Neural progenitor cell (in vitro differentiated cells): ENCODE measurements at regions not wholly inside any gene's neighbourhood (a gene's known extent, or its start where the extent isn't known, plus 50 kb on each side); places are given as distances from the start of the nearest gene placed in this dataset.

Experiments used
- DNase-seq: peaks from one replicate; pipeline ENCODE4 v3.0.0-alpha.2; 2016; ENCODE audit warnings: low spot score
- H2AFZ ChIP-seq: fragments of 200-600 bp; sonication (generic); replicated peaks from 2 replicates; pipeline ENCODE4 v1.6.1; 2016; ENCODE audit warnings: antibody characterized with exemption
- H3F3A ChIP-seq: fragments of 200-600 bp; sonication (generic); 2 replicates; pipeline ENCODE4 v1.6.1; 2016; ENCODE audit warnings: antibody characterized with exemption, low read depth
- H3K27ac ChIP-seq: fragments of 200-600 bp; sonication (generic); 2 replicates; pipeline ENCODE4 v1.5.1; 2016; ENCODE audit warnings: mild to moderate bottlenecking
- H3K27me3 ChIP-seq: fragments of 200-600 bp; sonication (generic); 2 replicates; pipeline ENCODE4 v1.6.1; 2016; ENCODE audit warnings: mild to moderate bottlenecking, moderate library complexity
- H3K36me3 ChIP-seq: fragments of 200-600 bp; sonication (generic); 2 replicates; pipeline ENCODE4 v1.5.1; 2016
- H3K4me1 ChIP-seq: fragments of 200-600 bp; sonication (generic); 2 replicates; pipeline ENCODE4 v1.6.1; 2016; ENCODE audit warnings: mixed run types
- H3K4me2 ChIP-seq: fragments of 200-600 bp; sonication (generic); 2 replicates; pipeline ENCODE4 v1.6.1; 2016
- H3K4me3 ChIP-seq: fragments of 200-600 bp; sonication (generic); 2 replicates; pipeline ENCODE4 v1.5.1; 2016
- H3K79me2 ChIP-seq: fragments of 200-600 bp; sonication (generic); 2 replicates; pipeline ENCODE4 v1.6.1; 2016; ENCODE audit warnings: low read depth
- H3K9ac ChIP-seq: fragments of 200-600 bp; sonication (generic); 2 replicates; pipeline ENCODE4 v1.6.1; 2016
- H3K9me3 ChIP-seq: fragments of 200-600 bp; sonication (generic); 2 replicates; pipeline ENCODE4 v1.5.1; 2016; ENCODE audit warnings: low read depth
- H4K20me1 ChIP-seq: fragments of 200-600 bp; sonication (generic); 2 replicates; pipeline ENCODE4 v1.6.1; 2016; ENCODE audit warnings: low read depth
- H3K27ac Mint-ChIP-seq: 3 replicates; pipeline ENCODE4 v1.8.0; 2021; ENCODE audit warnings: mixed read lengths
- H3K27me3 Mint-ChIP-seq: 2 replicates; pipeline ENCODE4 v1.8.0; 2022; ENCODE audit warnings: low read depth, mild to moderate bottlenecking, inconsistent platforms, moderate library complexity, mixed read lengths; ENCODE audit not compliant: insufficient read depth
- H3K36me3 Mint-ChIP-seq: 3 replicates; pipeline ENCODE4 v1.8.0; 2021; ENCODE audit warnings: mixed read lengths
- H3K4me1 Mint-ChIP-seq: 3 replicates; pipeline ENCODE4 v1.8.0; 2021; ENCODE audit warnings: mixed read lengths
- H3K4me3 Mint-ChIP-seq: 3 replicates; pipeline ENCODE4 v1.8.0; 2021; ENCODE audit warnings: mild to moderate bottlenecking, moderate library complexity, mixed read lengths
- H3K9me3 Mint-ChIP-seq: 3 replicates; pipeline ENCODE4 v1.8.0; 2020; ENCODE audit warnings: mixed read lengths
- CTCF ChIP-seq: fragments of 200-600 bp; sonication (generic); IDR thresholded peaks from 2 replicates; pipeline ENCODE4 v1.5.1; 2017; ENCODE audit warnings: antibody characterized with exemption, mild to moderate bottlenecking
- EZH2 ChIP-seq: fragments of 200-600 bp; sonication (generic); IDR thresholded peaks from 2 replicates; pipeline ENCODE4 v1.6.1; 2017; ENCODE audit warnings: antibody characterized with exemption, mild to moderate bottlenecking, moderate library complexity
- EZH2phosphoT487 ChIP-seq: fragments of 200-600 bp; sonication (generic); IDR thresholded peaks from 2 replicates; pipeline ENCODE4 v1.6.1; 2017; ENCODE audit warnings: antibody characterized with exemption

DNA sequence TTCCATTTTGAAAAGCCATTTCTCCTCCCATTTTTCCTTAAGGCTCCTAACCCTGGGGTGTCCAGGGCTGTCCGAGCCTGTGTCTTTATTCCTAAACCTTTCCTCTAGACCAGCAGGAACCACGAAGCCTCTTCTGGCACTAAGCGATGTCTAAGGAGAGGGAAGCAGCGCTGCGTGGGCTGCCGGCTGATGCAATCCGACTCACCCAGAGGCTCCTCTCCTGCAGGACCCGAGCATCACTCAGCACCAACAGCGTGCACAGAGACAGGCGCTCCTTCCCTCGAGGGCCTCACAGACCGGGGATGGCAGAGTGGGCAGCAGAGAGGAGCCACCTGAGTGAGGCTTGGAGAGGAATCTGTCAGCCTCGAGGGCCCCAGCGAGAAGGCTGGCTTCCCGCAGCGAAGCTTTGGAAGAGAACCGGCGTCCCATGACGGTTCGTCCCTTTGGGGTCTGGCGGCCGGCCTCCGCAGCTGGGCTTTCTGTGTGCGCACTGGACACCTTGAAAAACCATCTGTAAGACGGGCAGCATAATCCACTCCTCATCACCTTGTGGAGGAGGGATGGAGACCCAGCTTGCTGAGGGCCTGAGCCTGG is 174.3 kb downstream of the FOXL1 start:
- Histone ChIP-seq H3K9me3 (no peaks in the 10 kb centered on the region), H3K36me3 (no peaks in the 10 kb centered on the region), H3F3A (peaks cover 14% of the 10 kb centered on the region), H3K4me3 (no peak overlapping the region), H3K79me2 (no peaks in the 10 kb centered on the region), H3K9ac (no peak overlapping the region), H3K27ac (no peak overlapping the region), H4K20me1 (no peaks in the 10 kb centered on the region), H3K4me1 (peaks cover 10% of the 10 kb centered on the region), H3K27me3 (no peaks in the 10 kb centered on the region), H3K4me2 (no peak overlapping the region), H2AFZ (peak overlapping the region; percentile 3)
- peaks cover 25% of the 10 kb centered on the region for H3K27me3 Mint-ChIP-seq
- H3K27ac Mint-ChIP-seq: peak overlapping the region; percentile 87
- no peak for DNase-seq
- H3K4me1 Mint-ChIP-seq: peaks cover 37% of the 10 kb centered on the region
- TF ChIP-seq EZH2phosphoT487: no peak
- no peak for TF ChIP-seq EZH2
- no peak for TF ChIP-seq CTCF
- H3K36me3 Mint-ChIP-seq: no peaks in the 10 kb centered on the region
- no peaks in the 10 kb centered on the region for H3K9me3 Mint-ChIP-seq
- no peak overlapping the region for H3K4me3 Mint-ChIP-seq

DNA sequence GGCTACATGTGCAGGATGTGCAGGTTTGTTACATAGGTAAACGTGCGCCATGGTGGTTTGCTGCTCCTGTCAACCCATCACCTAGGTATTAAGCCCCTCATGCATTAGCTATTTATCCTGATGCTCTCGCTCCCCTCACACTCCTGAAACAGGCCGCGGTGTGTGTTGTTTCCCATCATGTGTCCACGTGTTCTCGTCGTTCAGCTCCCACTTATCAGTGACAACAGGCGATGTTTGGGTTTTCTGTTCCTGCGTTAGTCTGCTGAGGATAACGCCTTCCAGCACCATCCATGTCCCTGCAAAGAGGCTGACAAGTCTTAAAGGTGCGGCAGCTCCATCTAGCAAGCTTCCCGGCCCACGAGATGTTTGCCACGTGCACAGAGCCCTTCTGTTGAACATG is 175.1 kb downstream of the FOXL1 start:
- Histone ChIP-seq H4K20me1 (no peaks in the 10 kb centered on the region), H3K4me3 (no peak overlapping the region), H3F3A (peaks cover 21% of the 10 kb centered on the region), H3K4me2 (no peak overlapping the region), H3K36me3 (no peaks in the 10 kb centered on the region), H2AFZ (no peak overlapping the region), H3K79me2 (no peaks in the 10 kb centered on the region), H3K9ac (no peak overlapping the region), H3K9me3 (no peaks in the 10 kb centered on the region), H3K27me3 (no peaks in the 10 kb centered on the region), H3K27ac (no peak overlapping the region), H3K4me1 (peaks cover 14% of the 10 kb centered on the region)
- no peaks in the 10 kb centered on the region for H3K36me3 Mint-ChIP-seq
- DNase-seq: no peak
- TF ChIP-seq CTCF (no peak), EZH2phosphoT487 (no peak), EZH2 (no peak)
- H3K27ac Mint-ChIP-seq: no peak overlapping the region
- H3K27me3 Mint-ChIP-seq: peaks cover 21% of the 10 kb centered on the region
- H3K9me3 Mint-ChIP-seq: no peaks in the 10 kb centered on the region
- H3K4me1 Mint-ChIP-seq: peaks cover 37% of the 10 kb centered on the region
- H3K4me3 Mint-ChIP-seq: no peak overlapping the region

DNA sequence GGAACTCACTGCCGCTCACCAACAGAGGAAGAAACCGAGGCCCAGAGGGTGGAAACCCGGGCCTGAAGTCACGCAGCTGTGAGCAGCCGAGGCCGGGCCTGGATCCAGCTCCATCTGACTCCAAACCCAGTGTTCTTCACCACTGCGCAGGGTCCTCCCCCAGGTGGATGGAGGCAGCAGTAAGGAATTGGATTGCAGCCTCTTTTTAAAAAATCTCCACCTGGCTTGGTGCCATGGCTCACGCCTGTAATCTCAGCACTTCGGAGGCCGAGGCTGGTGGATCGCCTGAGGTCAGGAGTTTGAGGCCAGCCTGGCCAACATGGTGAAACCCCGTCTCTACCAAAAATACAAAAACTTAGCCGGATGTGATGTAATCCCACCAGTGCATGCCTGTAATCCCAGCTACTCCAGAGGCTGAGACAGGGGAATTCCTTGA is 177.2 kb downstream of the FOXL1 start:
- H3K27ac ChIP-seq: no peak overlapping the region
- Mint-ChIP-seq H3K4me1 (peaks cover 48% of the 10 kb centered on the region), H3K27me3 (peaks cover 30% of the 10 kb centered on the region), H3K4me3 (no peak overlapping the region), H3K36me3 (no peaks in the 10 kb centered on the region), H3K9me3 (no peaks in the 10 kb centered on the region), H3K27ac (no peak overlapping the region)
- peaks cover 34% of the 10 kb centered on the region for H3K4me1 ChIP-seq
- DNase-seq: no peak
- H2AFZ ChIP-seq: no peak overlapping the region
- H3K36me3 ChIP-seq: no peaks in the 10 kb centered on the region
- no peaks in the 10 kb centered on the region for H3K27me3 ChIP-seq
- H3K4me3 ChIP-seq: no peak overlapping the region
- H4K20me1 ChIP-seq: no peaks in the 10 kb centered on the region
- peaks cover 39% of the 10 kb centered on the region for H3F3A ChIP-seq
- no peak for TF ChIP-seq CTCF
- no peak for TF ChIP-seq EZH2
- TF ChIP-seq EZH2phosphoT487: no peak
- H3K4me2 ChIP-seq: no peak overlapping the region
- H3K79me2 ChIP-seq: no peaks in the 10 kb centered on the region
- no peak overlapping the region for H3K9ac ChIP-seq
- H3K9me3 ChIP-seq: no peaks in the 10 kb centered on the region
